H1 (cell line): ENCODE measurements at regions not wholly inside any gene's neighbourhood (a gene's known extent, or its start where the extent isn't known, plus 50 kb on each side); places are given as distances from the start of the nearest gene placed in this dataset.

Experiments used
- ASH2L ChIP-seq: fragments of 200-600, 300-600 bp; sonication (generic); IDR thresholded peaks from one replicate; pipeline ENCODE4 v1.7.1; 2017; ENCODE audit warnings: low read length
- BRCA1 ChIP-seq: IDR thresholded peaks from 2 replicates; pipeline ENCODE4 v1.6.1; 2012; ENCODE audit warnings: low read depth, low read length, improper control_type of control experiment
- CEBPB ChIP-seq: IDR thresholded peaks from 2 replicates; pipeline ENCODE4 v1.6.1; 2012; ENCODE audit warnings: low read depth, low read length
- EGR1 ChIP-seq: IDR thresholded peaks from 2 replicates; pipeline ENCODE4 v1.6.1; 2011; ENCODE audit warnings: low read depth, low read length, borderline replicate concordance
- EZH2 ChIP-seq: fragments of 200-600 bp; sonication (generic); IDR thresholded peaks from 2 replicates; pipeline ENCODE4 v1.7.1; 2012; ENCODE audit warnings: low read depth, mild to moderate bottlenecking, moderate library complexity, low read length, inconsistent platforms; ENCODE audit not compliant: severe bottlenecking
- HDAC2 ChIP-seq, 2 experiments: fragments of 300-600 bp in 1 of 2; sonication (generic) in 1 of 2; IDR thresholded peaks; 2 replicates each; pipeline ENCODE4 v1.6.1; 2011 to 2012; ENCODE audit warnings: low read depth in 2 of 2, low read length in 2 of 2, mild to moderate bottlenecking in 2 of 2, moderate library complexity in 2 of 2, borderline replicate concordance in 1 of 2, inconsistent platforms in 1 of 2
- JUND ChIP-seq: IDR thresholded peaks from 2 replicates; pipeline ENCODE4 v1.6.1; 2011; ENCODE audit warnings: mild to moderate bottlenecking, improper control_type of control experiment, low read length
- NANOG ChIP-seq: IDR thresholded peaks from 2 replicates; pipeline ENCODE4 v1.6.1; 2011; ENCODE audit warnings: low read length, low read depth, mild to moderate bottlenecking, inconsistent platforms; ENCODE audit not compliant: insufficient read depth, poor library complexity, severe bottlenecking
- RXRA ChIP-seq: IDR thresholded peaks from 2 replicates; pipeline ENCODE4 v1.6.1; 2011; ENCODE audit warnings: low read depth, mild to moderate bottlenecking, low read length, moderate library complexity; ENCODE audit not compliant: insufficient read depth
- SP1 ChIP-seq: IDR thresholded peaks from 2 replicates; pipeline ENCODE4 v1.6.1; 2011; ENCODE audit warnings: low read depth, low read length
- SP2 ChIP-seq: IDR thresholded peaks from 2 replicates; pipeline ENCODE4 v1.6.1; 2012; ENCODE audit warnings: mild to moderate bottlenecking, low read length, inconsistent platforms
- SP4 ChIP-seq: IDR thresholded peaks from 2 replicates; pipeline ENCODE4 v1.6.1; 2012; ENCODE audit warnings: low read length, inconsistent platforms
- TAF1 ChIP-seq: IDR thresholded peaks from 2 replicates; pipeline ENCODE4 v1.6.1; 2011; ENCODE audit warnings: mild to moderate bottlenecking, low read depth, low read length
- TF ChIP-seq, protein P1 (sequence below): fragments of 300-600 bp; sonication (generic); IDR thresholded peaks from 2 replicates; pipeline ENCODE4 v1.7.1; 2012; ENCODE audit warnings: low read length, moderate library complexity, mild to moderate bottlenecking, inconsistent platforms; ENCODE audit not compliant: insufficient replicate concordance

DNA sequence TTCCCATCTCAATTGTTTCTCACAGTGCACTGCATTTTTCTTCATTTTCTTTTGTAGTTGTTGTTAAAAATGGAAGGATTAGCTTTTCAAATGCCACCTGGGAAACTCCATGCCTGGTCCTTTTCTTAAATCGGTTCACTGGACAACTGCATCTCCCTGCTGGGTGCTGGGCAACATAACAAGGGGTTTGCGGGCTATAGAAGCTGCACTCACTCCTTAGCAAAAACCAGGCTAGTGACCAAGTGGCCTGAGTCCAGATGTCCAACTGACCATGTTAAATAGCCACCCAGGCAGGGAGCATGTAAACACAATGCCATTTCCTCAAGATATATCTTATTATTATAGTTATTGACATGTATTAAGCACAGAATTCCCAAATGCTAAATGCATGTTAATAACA lies 264.9 kb downstream of the ICOS start (continued):
- TF ChIP-seq, protein P1, sequence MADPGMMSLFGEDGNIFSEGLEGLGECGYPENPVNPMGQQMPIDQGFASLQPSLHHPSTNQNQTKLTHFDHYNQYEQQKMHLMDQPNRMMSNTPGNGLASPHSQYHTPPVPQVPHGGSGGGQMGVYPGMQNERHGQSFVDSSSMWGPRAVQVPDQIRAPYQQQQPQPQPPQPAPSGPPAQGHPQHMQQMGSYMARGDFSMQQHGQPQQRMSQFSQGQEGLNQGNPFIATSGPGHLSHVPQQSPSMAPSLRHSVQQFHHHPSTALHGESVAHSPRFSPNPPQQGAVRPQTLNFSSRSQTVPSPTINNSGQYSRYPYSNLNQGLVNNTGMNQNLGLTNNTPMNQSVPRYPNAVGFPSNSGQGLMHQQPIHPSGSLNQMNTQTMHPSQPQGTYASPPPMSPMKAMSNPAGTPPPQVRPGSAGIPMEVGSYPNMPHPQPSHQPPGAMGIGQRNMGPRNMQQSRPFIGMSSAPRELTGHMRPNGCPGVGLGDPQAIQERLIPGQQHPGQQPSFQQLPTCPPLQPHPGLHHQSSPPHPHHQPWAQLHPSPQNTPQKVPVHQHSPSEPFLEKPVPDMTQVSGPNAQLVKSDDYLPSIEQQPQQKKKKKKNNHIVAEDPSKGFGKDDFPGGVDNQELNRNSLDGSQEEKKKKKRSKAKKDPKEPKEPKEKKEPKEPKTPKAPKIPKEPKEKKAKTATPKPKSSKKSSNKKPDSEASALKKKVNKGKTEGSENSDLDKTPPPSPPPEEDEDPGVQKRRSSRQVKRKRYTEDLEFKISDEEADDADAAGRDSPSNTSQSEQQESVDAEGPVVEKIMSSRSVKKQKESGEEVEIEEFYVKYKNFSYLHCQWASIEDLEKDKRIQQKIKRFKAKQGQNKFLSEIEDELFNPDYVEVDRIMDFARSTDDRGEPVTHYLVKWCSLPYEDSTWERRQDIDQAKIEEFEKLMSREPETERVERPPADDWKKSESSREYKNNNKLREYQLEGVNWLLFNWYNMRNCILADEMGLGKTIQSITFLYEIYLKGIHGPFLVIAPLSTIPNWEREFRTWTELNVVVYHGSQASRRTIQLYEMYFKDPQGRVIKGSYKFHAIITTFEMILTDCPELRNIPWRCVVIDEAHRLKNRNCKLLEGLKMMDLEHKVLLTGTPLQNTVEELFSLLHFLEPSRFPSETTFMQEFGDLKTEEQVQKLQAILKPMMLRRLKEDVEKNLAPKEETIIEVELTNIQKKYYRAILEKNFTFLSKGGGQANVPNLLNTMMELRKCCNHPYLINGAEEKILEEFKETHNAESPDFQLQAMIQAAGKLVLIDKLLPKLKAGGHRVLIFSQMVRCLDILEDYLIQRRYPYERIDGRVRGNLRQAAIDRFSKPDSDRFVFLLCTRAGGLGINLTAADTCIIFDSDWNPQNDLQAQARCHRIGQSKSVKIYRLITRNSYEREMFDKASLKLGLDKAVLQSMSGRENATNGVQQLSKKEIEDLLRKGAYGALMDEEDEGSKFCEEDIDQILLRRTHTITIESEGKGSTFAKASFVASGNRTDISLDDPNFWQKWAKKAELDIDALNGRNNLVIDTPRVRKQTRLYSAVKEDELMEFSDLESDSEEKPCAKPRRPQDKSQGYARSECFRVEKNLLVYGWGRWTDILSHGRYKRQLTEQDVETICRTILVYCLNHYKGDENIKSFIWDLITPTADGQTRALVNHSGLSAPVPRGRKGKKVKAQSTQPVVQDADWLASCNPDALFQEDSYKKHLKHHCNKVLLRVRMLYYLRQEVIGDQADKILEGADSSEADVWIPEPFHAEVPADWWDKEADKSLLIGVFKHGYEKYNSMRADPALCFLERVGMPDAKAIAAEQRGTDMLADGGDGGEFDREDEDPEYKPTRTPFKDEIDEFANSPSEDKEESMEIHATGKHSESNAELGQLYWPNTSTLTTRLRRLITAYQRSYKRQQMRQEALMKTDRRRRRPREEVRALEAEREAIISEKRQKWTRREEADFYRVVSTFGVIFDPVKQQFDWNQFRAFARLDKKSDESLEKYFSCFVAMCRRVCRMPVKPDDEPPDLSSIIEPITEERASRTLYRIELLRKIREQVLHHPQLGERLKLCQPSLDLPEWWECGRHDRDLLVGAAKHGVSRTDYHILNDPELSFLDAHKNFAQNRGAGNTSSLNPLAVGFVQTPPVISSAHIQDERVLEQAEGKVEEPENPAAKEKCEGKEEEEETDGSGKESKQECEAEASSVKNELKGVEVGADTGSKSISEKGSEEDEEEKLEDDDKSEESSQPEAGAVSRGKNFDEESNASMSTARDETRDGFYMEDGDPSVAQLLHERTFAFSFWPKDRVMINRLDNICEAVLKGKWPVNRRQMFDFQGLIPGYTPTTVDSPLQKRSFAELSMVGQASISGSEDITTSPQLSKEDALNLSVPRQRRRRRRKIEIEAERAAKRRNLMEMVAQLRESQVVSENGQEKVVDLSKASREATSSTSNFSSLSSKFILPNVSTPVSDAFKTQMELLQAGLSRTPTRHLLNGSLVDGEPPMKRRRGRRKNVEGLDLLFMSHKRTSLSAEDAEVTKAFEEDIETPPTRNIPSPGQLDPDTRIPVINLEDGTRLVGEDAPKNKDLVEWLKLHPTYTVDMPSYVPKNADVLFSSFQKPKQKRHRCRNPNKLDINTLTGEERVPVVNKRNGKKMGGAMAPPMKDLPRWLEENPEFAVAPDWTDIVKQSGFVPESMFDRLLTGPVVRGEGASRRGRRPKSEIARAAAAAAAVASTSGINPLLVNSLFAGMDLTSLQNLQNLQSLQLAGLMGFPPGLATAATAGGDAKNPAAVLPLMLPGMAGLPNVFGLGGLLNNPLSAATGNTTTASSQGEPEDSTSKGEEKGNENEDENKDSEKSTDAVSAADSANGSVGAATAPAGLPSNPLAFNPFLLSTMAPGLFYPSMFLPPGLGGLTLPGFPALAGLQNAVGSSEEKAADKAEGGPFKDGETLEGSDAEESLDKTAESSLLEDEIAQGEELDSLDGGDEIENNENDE: no peak
- TF ChIP-seq SP1 (no peak), HDAC2 (IDR thresholded peaks at IDR 0.05; ENCODE audit: borderline replicate concordance in 1 of 2, low read depth in 2 of 2, low read length in 2 of 2) (no peak), SP2 (no peak), EGR1 (no peak), ASH2L (no peak), SP4 (no peak), EZH2 (no peak), CEBPB (no peak), RXRA (no peak), JUND (no peak), BRCA1 (no peak), TAF1 (no peak), NANOG (no peak)
